K562 (cell line): ENCODE measurements at regions not wholly inside any gene's neighbourhood (a gene's known extent, or its start where the extent isn't known, plus 50 kb on each side); places are given as distances from the start of the nearest gene placed in this dataset.

Experiments used
- ATAC-seq: fragments of 200-7000 bp; cut with Tn5 transposase; 3 replicates; pipeline ENCODE4 v1.9.1; 2020; ENCODE audit warnings: moderate library complexity
- BruUV-seq: library from RNA; stranded (reverse); fragments of 400-500 nt; replicated peaks from 2 replicates; lab custom pipeline; 2021; lab: Mats Ljungman, UMichigan
- CTCF ChIA-PET: fragments of 300-600 bp; formaldehyde crosslinking; extraction: SDS; loops from one replicate; lab custom pipeline; 2021; ENCODE audit warnings: low intra/inter-chr PET ratio; lab: Yijun Ruan, JAX
- POLR2A ChIA-PET: fragments of 300-600, 350-650 bp; sonication (Branson Sonifier 250); formaldehyde crosslinking; extraction: SDS; loops from one replicate; lab custom pipeline; 2021; ENCODE audit warnings: antibody characterized with exemption, inconsistent platforms; lab: Yijun Ruan, JAX
- DNase-seq, 4 experiments: peaks; one replicate each; pipeline versions ENCODE4 v3.0.0 to v3.0.0-alpha.2; 2011 to 2018; ENCODE audit warnings: low spot score in 3 of 4, mixed read lengths in 3 of 4; ENCODE audit errors: extremely low read depth in 1 of 4
- FAIRE-seq: peaks from 2 replicates; lab custom pipeline; 2011; peaks lifted over from hg19 to GRCh38; lab: Jason Lieb, UNC
- H2AFZ ChIP-seq: 2 replicates; pipeline ENCODE4 v1.6.0; 2011; ENCODE audit warnings: low read depth, low read length, control low read depth, inconsistent platforms
- H3K27ac ChIP-seq: fragments of 200-600 bp; 3 replicates; pipeline ENCODE4 v1.8.0; 2011; ENCODE audit warnings: low read depth, mild to moderate bottlenecking, control low read depth, inconsistent platforms, low read length, moderate library complexity, mixed read lengths; ENCODE audit errors: extremely low read depth
- H3K27me3 ChIP-seq, 2 experiments: fragments of 300-600 bp in 1 of 2; 2 replicates in 1 of 2; 3 replicates in 1 of 2; pipeline versions ENCODE4 v1.6.0 to v1.8.0; 2011; ENCODE audit warnings: inconsistent platforms in 2 of 2, low read length in 2 of 2, mild to moderate bottlenecking in 1 of 2, mixed read lengths in 1 of 2, moderate library complexity in 1 of 2; ENCODE audit not compliant: control insufficient read depth in 2 of 2, insufficient read depth in 2 of 2
- H3K36me3 ChIP-seq: fragments of 300-600 bp; 3 replicates; pipeline ENCODE4 v1.8.0; 2011; ENCODE audit warnings: mild to moderate bottlenecking, low read length, inconsistent platforms; ENCODE audit not compliant: control insufficient read depth, insufficient read depth
- H3K4me1 ChIP-seq, 2 experiments: fragments of 200-600 bp in 1 of 2; replicated peaks in 1 of 2; 2 replicates in 1 of 2; 3 replicates in 1 of 2; pipeline versions ENCODE4 v1.5.1 to v1.8.0; 2011; ENCODE audit warnings: inconsistent platforms in 2 of 2, low read length in 2 of 2, mild to moderate bottlenecking in 1 of 2, mixed read lengths in 1 of 2, moderate library complexity in 1 of 2; ENCODE audit not compliant: control insufficient read depth in 2 of 2, insufficient read depth in 2 of 2
- H3K4me2 ChIP-seq: 2 replicates; pipeline ENCODE4 v1.6.1; 2011; ENCODE audit warnings: low read length, control low read depth, inconsistent platforms, mixed read lengths; ENCODE audit not compliant: insufficient read depth
- H3K4me3 ChIP-seq: fragments of 200-600 bp; sonication (generic), shearing (Covaris generic); 2 replicates; pipeline ENCODE4 v1.5.1; 2016; ENCODE audit warnings: control low read depth, inconsistent platforms
- H3K79me2 ChIP-seq: fragments of 200-600 bp; 3 replicates; pipeline ENCODE4 v1.8.0; 2011; ENCODE audit warnings: low read length, inconsistent platforms; ENCODE audit not compliant: control insufficient read depth, insufficient read depth
- H3K9ac ChIP-seq, 2 experiments: 2 replicates each; pipeline versions ENCODE4 v1.6.0 to v1.6.1; 2011; ENCODE audit warnings: low read depth in 2 of 2, low read length in 2 of 2, control low read depth in 1 of 2, inconsistent platforms in 1 of 2, mild to moderate bottlenecking in 1 of 2, mixed read lengths in 1 of 2; ENCODE audit not compliant: insufficient read depth in 1 of 2
- H3K9me1 ChIP-seq: one replicate; pipeline ENCODE4 v1.6.0; 2011; ENCODE audit warnings: inconsistent platforms, mild to moderate bottlenecking, low read length, moderate library complexity; ENCODE audit not compliant: control insufficient read depth, insufficient read depth
- H3K9me3 ChIP-seq: replicated peaks from 2 replicates; pipeline ENCODE4 v1.5.1; 2011; ENCODE audit warnings: low read depth, low read length, inconsistent platforms; ENCODE audit not compliant: control insufficient read depth, insufficient read depth
- H4K20me1 ChIP-seq: replicated peaks from 2 replicates; pipeline ENCODE4 v1.6.1; 2011; ENCODE audit warnings: low read length, inconsistent platforms, mixed read lengths; ENCODE audit not compliant: control insufficient read depth, insufficient read depth
- BRD9 ChIP-seq: fragments of 450-650 bp; IDR thresholded peaks from 2 replicates; pipeline ENCODE4 v1.6.1; 2018; ENCODE audit warnings: low read depth; ENCODE audit not compliant: partially characterized antibody
- CC2D1A ChIP-seq: fragments of 450-650 bp; IDR thresholded peaks from 2 replicates; pipeline ENCODE4 v1.6.1; 2017; ENCODE audit warnings: mild to moderate bottlenecking
- CEBPG ChIP-seq, 3 experiments: fragments of 200-800 bp in 1 of 3; sonication (Bioruptor generic) in 1 of 3; sonication (generic) in 1 of 3; formaldehyde crosslinking in 1 of 3; IDR thresholded peaks in 2 of 3; conservative IDR thresholded peaks in 1 of 3; 2 replicates each; pipeline versions ENCODE4 v1.6.1 to v1.8.0; 2016 to 2022; ENCODE audit warnings: missing compliant biosample characterization in 2 of 3, missing genetic modification characterization in 2 of 3, mild to moderate bottlenecking in 1 of 3, missing genetic modification reagents in 1 of 3
- KLF10 ChIP-seq: fragments of 250-450 bp; sonication (Bioruptor Pico); IDR thresholded peaks from 2 replicates; pipeline ENCODE4 v1.6.1; 2021; ENCODE audit warnings: matching md5 sums
- SP2 ChIP-seq: IDR thresholded peaks from 2 replicates; pipeline ENCODE4 v1.6.1; 2011; ENCODE audit warnings: mild to moderate bottlenecking, low read depth, low read length, moderate library complexity; ENCODE audit not compliant: poor library complexity, severe bottlenecking; ENCODE audit errors: extremely low read depth
- TRIM28 ChIP-seq: fragments of 450-650 bp; IDR thresholded peaks from 2 replicates; pipeline ENCODE4 v1.6.1; 2017
- USF1 ChIP-seq: sonication (generic); formaldehyde crosslinking; IDR thresholded peaks from 2 replicates; pipeline ENCODE4 v1.9.0; 2022; ENCODE audit warnings: mild to moderate bottlenecking, missing genetic modification reagents
- ZNF445 ChIP-seq: fragments of 250-450 bp; sonication (Bioruptor Pico); IDR thresholded peaks from 2 replicates; pipeline ENCODE4 v1.4.0; 2020; ENCODE audit warnings: low read depth, mild to moderate bottlenecking, moderate library complexity
- in situ Hi-C: fragments of 300-500 bp; cut with MboI; formaldehyde crosslinking; loops from 4 replicates; pipeline ENCODE4 v1.15.0; 2018; ENCODE audit warnings: inconsistent platforms, mixed read lengths
- intact Hi-C: fragments of 100-400 bp; cut with micrococcal nuclease; formaldehyde crosslinking; loops from 2 replicates; pipeline ENCODE4 v1.14.2; 2022
- TF ChIP-seq, protein P1 (sequence below): IDR thresholded peaks from 2 replicates; pipeline ENCODE4 v1.6.1; 2011; ENCODE audit not compliant: insufficient read length; ENCODE audit errors: extremely low read depth

GRCh38 chr15:46326173-46326572, 691.3 kb downstream of the SQOR start:
- Histone ChIP-seq H4K20me1 (no peaks in the 10 kb centered on the region), H3K27ac (no peak overlapping the region), H3K36me3 (no peaks in the 10 kb centered on the region), H3K9me3 (peaks cover 4% of the 10 kb centered on the region; the same call in 1 of the 2 replicates), H3K79me2 (no peaks in the 10 kb centered on the region), H2AFZ (no peak overlapping the region), H3K4me2 (no peak overlapping the region), H3K27me3 (no peaks in the 10 kb centered on the region), H3K4me1 (no peaks in the 10 kb centered on the region), H3K9me1 (no peaks in the 10 kb centered on the region), H3K4me3 (no peak overlapping the region), H3K9ac (no peak overlapping the region)
- no peak for ATAC-seq
- CTCF ChIA-PET, result no interaction called here
- BruUV-seq, result no TSS peak
- DNase-seq, result no peak
- intact Hi-C loops, result no loop called here
- TF ChIP-seq CEBPG (CRISPR knock-in tag; IDR thresholded peaks at IDR 0.05) (no peak), CEBPG (tag; conservative IDR thresholded peaks at IDR 0.05 in 1 of 2, IDR thresholded peaks at IDR 0.05 in 1 of 2) (no peak), ZNF445 (CRISPR knock-in tag) (no peak), KLF10 (CRISPR knock-in tag) (no peak), CC2D1A (no peak), BRD9 (no peak), USF1 (CRISPR knock-in tag) (no peak), TRIM28 (no peak), SP2 (no peak)
- TF ChIP-seq, protein P1, sequence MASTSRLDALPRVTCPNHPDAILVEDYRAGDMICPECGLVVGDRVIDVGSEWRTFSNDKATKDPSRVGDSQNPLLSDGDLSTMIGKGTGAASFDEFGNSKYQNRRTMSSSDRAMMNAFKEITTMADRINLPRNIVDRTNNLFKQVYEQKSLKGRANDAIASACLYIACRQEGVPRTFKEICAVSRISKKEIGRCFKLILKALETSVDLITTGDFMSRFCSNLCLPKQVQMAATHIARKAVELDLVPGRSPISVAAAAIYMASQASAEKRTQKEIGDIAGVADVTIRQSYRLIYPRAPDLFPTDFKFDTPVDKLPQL, result no peak
- FAIRE-seq, result no peak
- POLR2A ChIA-PET, result no interaction called here
- in situ Hi-C loops, result no loop called here
